ENCODE measurements at regions not wholly inside any gene's neighbourhood (a gene's known extent, or its start where the extent isn't known, plus 50 kb on each side); places are given as distances from the start of the nearest gene placed in this dataset.

DNA sequence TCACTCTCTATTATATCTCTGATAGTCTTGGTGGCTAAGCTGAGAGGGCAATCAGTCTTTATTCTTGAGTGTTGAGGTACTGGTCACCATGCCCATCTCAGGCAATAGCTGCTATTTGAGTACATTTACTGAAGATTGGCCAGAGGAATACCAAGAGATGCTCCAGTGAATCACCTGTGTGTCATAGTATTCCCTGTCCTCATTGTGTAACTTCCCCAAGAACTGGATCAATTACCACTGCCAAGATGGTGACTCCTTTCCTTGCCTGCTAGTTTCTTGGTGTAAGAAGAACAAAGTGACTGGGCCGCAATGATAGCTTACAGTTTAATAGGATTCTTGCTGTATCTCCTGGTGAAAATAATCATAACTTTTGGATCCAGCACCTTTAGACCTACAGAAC lies 418.7 kb upstream of the KIF2A start:
- CTCF ChIA-PET: no interaction called here

More for the DNA sequence above, 418.7 kb upstream of the KIF2A start:
- no peak overlapping the region for H3K4me2 ChIP-seq (ENCODE audit: insufficient read depth, low read length)
- no peak for TF ChIP-seq MYC (IDR thresholded peaks at IDR 0.05; ENCODE audit: low read depth, low read length)
- no peak for TF ChIP-seq EZH2 (IDR thresholded peaks at IDR 0.05; ENCODE audit: borderline replicate concordance, low read depth, low read length, severe bottlenecking)
- no peak for TF ChIP-seq FOS (IDR thresholded peaks at IDR 0.05; ENCODE audit: borderline replicate concordance, insufficient read depth, low read length)
- TF ChIP-seq POLR2AphosphoS5 (IDR thresholded peaks at IDR 0.05; ENCODE audit: insufficient read depth, low read depth, low read length): no peak
- TF ChIP-seq GATA2 (IDR thresholded peaks at IDR 0.05; ENCODE audit: insufficient read depth, insufficient read length, low read depth, low read length): no peak
- no peak for TF ChIP-seq JUN (IDR thresholded peaks at IDR 0.05; ENCODE audit: borderline replicate concordance, insufficient read depth, insufficient read length, low read depth)
- TF ChIP-seq CTCF (IDR thresholded peaks at IDR 0.05; ENCODE audit: extremely low read depth in 1 of 2, insufficient read depth in 1 of 2, low read depth in 1 of 2, low read length in 2 of 2): no peak
- TF ChIP-seq POLR2A (IDR thresholded peaks at IDR 0.05; ENCODE audit: low read depth, low read length): no peak
- TF ChIP-seq MAX (IDR thresholded peaks at IDR 0.05; ENCODE audit: insufficient read depth, insufficient read length): no peak
- H3K9ac ChIP-seq (replicated peaks; ENCODE audit: extremely low read depth, insufficient read depth, low read length): no peak overlapping the region
- H3K4me3 ChIP-seq (replicated peaks in 1 of 3; ENCODE audit: insufficient read depth in 1 of 3, low read depth in 1 of 3, low read length in 3 of 3): no peak overlapping the region
- intact Hi-C loops (cut with micrococcal nuclease) (no loop called here), dilution Hi-C loops (cut with MboI; ENCODE audit: extremely low pct_ligation_motif_present, low sequenced_read_pairs) (no loop called here)
- H2AFZ ChIP-seq (ENCODE audit: low read depth, low read length): no peak overlapping the region
- H3K27me3 ChIP-seq (ENCODE audit: control insufficient read depth in 2 of 2, insufficient read depth in 2 of 2, low read length in 2 of 2): no peaks in the 10 kb centered on the region
- POLR2A ChIA-PET: no interaction called here
- no peaks in the 10 kb centered on the region for H4K20me1 ChIP-seq (replicated peaks; ENCODE audit: control insufficient read depth, extremely low read depth, insufficient read depth, low read length)
- no peak for DNase-seq (ENCODE audit: low read depth, low spot score)
- H3K9me1 ChIP-seq (replicated peaks; ENCODE audit: control insufficient read depth, extremely low read depth, insufficient read depth, low read length): no peaks in the 10 kb centered on the region
- H3K36me3 ChIP-seq (ENCODE audit: control insufficient read depth in 2 of 2, extremely low read depth in 1 of 2, insufficient read depth in 2 of 2, low read length in 2 of 2): no peaks in the 10 kb centered on the region
- BruUV-seq (replicated peaks): no TSS peak
- no peak for FAIRE-seq
- no peaks in the 10 kb centered on the region for H3K4me1 ChIP-seq (ENCODE audit: control insufficient read depth, extremely low read depth, insufficient read depth, low read length)
- no peaks in the 10 kb centered on the region for H3K79me2 ChIP-seq (ENCODE audit: control insufficient read depth, insufficient read depth, low read length)
- H3K9me3 ChIP-seq (replicated peaks; ENCODE audit: control insufficient read depth, insufficient read depth, low read length): no peaks in the 10 kb centered on the region
- no peak overlapping the region for H3K27ac ChIP-seq (ENCODE audit: insufficient read depth, low read depth, low read length)
